ENCODE measurements at regions not wholly inside any gene's neighbourhood (a gene's known extent, or its start where the extent isn't known, plus 50 kb on each side); places are given as distances from the start of the nearest gene placed in this dataset.

GRCh38 chr14:95787941-95788340 is 74.0 kb upstream of the TCL1A start:
- TF ChIP-seq ZNF274 (IDR thresholded peaks at IDR 0.05; ENCODE audit: low read length) (no peak), ZNF274 (tag by site-specific recombination; IDR thresholded peaks at IDR 0.05; ENCODE audit: borderline replicate concordance) (no peak), ZNF423 (tag by site-specific recombination; IDR thresholded peaks at IDR 0.05) (no peak), CTCF (tag by site-specific recombination; IDR thresholded peaks at IDR 0.05) (no peak), ZNF324 (tag by site-specific recombination; IDR thresholded peaks at IDR 0.05) (no peak), ZNF362 (tag by site-specific recombination; IDR thresholded peaks at IDR 0.05) (no peak), ZNF558 (tag by site-specific recombination; IDR thresholded peaks at IDR 0.05) (no peak), PATZ1 (tag by site-specific recombination; IDR thresholded peaks at IDR 0.05) (no peak), ZBTB17 (tag by site-specific recombination; IDR thresholded peaks at IDR 0.05) (no peak), SETDB1 (IDR thresholded peaks at IDR 0.05; ENCODE audit: insufficient read length, low read length) (no peak), ZNF704 (tag by site-specific recombination; IDR thresholded peaks at IDR 0.05) (no peak), SP2 (tag by site-specific recombination; IDR thresholded peaks at IDR 0.05) (no peak), ZNF610 (tag by site-specific recombination; IDR thresholded peaks at IDR 0.05; ENCODE audit: borderline replicate concordance) (no peak), PRDM6 (tag by site-specific recombination; IDR thresholded peaks at IDR 0.05) (no peak)
